H9 (cell line): ENCODE measurements at regions not wholly inside any gene's neighbourhood (a gene's known extent, or its start where the extent isn't known, plus 50 kb on each side); places are given as distances from the start of the nearest gene placed in this dataset.

Experiments used
- DNase-seq: peaks from one replicate; pipeline ENCODE4 v3.0.0-alpha.2; 2017
- H2AFZ ChIP-seq: one replicate; pipeline ENCODE4 v1.6.1; 2013; ENCODE audit warnings: mild to moderate bottlenecking, low read length, control low read depth, moderate library complexity
- H2AK5ac ChIP-seq: 2 replicates; pipeline ENCODE4 v1.6.1; 2013; ENCODE audit warnings: low read length, control low read depth, mixed read lengths; ENCODE audit not compliant: insufficient read length
- H2BK120ac ChIP-seq: one replicate; pipeline ENCODE4 v1.6.1; 2013; ENCODE audit warnings: low read depth, mild to moderate bottlenecking, low read length, control low read depth, inconsistent platforms; ENCODE audit not compliant: poor library complexity, severe bottlenecking
- H2BK12ac ChIP-seq: 2 replicates; pipeline ENCODE4 v1.6.1; 2013; ENCODE audit warnings: low read length, control low read depth, mixed read lengths, low read depth; ENCODE audit not compliant: insufficient read length
- H2BK15ac ChIP-seq: 2 replicates; pipeline ENCODE4 v1.6.1; 2013; ENCODE audit warnings: low read depth, low read length, control low read depth
- H2BK20ac ChIP-seq: one replicate; pipeline ENCODE4 v1.6.1; 2013; ENCODE audit warnings: low read depth, mild to moderate bottlenecking, low read length, control low read depth, inconsistent platforms; ENCODE audit not compliant: poor library complexity, severe bottlenecking
- H2BK5ac ChIP-seq: 2 replicates; pipeline ENCODE4 v1.6.1; 2013; ENCODE audit warnings: low read length, control low read depth, mixed read lengths; ENCODE audit not compliant: insufficient read length
- H3K14ac ChIP-seq: 2 replicates; pipeline ENCODE4 v1.6.1; 2013; ENCODE audit warnings: low read length, control low read depth; ENCODE audit not compliant: insufficient read depth
- H3K18ac ChIP-seq: 2 replicates; pipeline ENCODE4 v1.6.1; 2013; ENCODE audit warnings: low read depth, mild to moderate bottlenecking, mixed read lengths, low read length, control low read depth; ENCODE audit not compliant: insufficient read length
- H3K23ac ChIP-seq: 2 replicates; pipeline ENCODE4 v1.6.1; 2013; ENCODE audit warnings: low read length, control low read depth, mixed read lengths, low read depth; ENCODE audit not compliant: insufficient read length
- H3K23me2 ChIP-seq: 2 replicates; pipeline ENCODE4 v1.6.1; 2013; ENCODE audit warnings: low read depth, mild to moderate bottlenecking, mixed read lengths, low read length, control low read depth; ENCODE audit not compliant: insufficient read length, poor library complexity, severe bottlenecking
- H3K27ac ChIP-seq: 2 replicates; pipeline ENCODE4 v1.5.1; 2013; ENCODE audit warnings: low read length, control low read depth, mixed read lengths, low read depth; ENCODE audit not compliant: insufficient read length
- H3K27me3 ChIP-seq: 2 replicates; pipeline ENCODE4 v1.6.1; 2013; ENCODE audit warnings: low read length, control low read depth, inconsistent platforms; ENCODE audit not compliant: insufficient read depth
- H3K4ac ChIP-seq: 2 replicates; pipeline ENCODE4 v1.6.1; 2013; ENCODE audit warnings: low read depth, mild to moderate bottlenecking, control low read depth, inconsistent platforms, low read length, moderate library complexity
- H3K4me1 ChIP-seq: 2 replicates; pipeline ENCODE4 v1.6.1; 2013; ENCODE audit warnings: low read length, control low read depth, inconsistent platforms; ENCODE audit not compliant: insufficient read depth
- H3K4me2 ChIP-seq: 2 replicates; pipeline ENCODE4 v1.6.1; 2013; ENCODE audit warnings: low read length, control low read depth, mixed read lengths; ENCODE audit not compliant: insufficient read length, insufficient read depth
- H3K56ac ChIP-seq: 2 replicates; pipeline ENCODE4 v1.6.1; 2013; ENCODE audit warnings: low read depth, mild to moderate bottlenecking, mixed read lengths, low read length, control low read depth; ENCODE audit not compliant: insufficient read length
- H3K79me1 ChIP-seq: 2 replicates; pipeline ENCODE4 v1.6.1; 2013; ENCODE audit warnings: low read depth, mild to moderate bottlenecking, moderate library complexity, low read length, control low read depth, inconsistent platforms; ENCODE audit not compliant: insufficient read depth, poor library complexity, severe bottlenecking
- H3K79me2 ChIP-seq: 2 replicates; pipeline ENCODE4 v1.6.1; 2013; ENCODE audit warnings: low read length, control low read depth, inconsistent platforms; ENCODE audit not compliant: insufficient read depth
- H3K9ac ChIP-seq: 2 replicates; pipeline ENCODE4 v1.6.1; 2013; ENCODE audit warnings: low read length, control low read depth, mixed read lengths; ENCODE audit not compliant: insufficient read length; ENCODE audit errors: extremely low read depth
- H3K9me3 ChIP-seq: one replicate; pipeline ENCODE4 v1.6.1; 2013; ENCODE audit warnings: low read depth, low read length, inconsistent platforms; ENCODE audit not compliant: control insufficient read depth
- H3T11ph ChIP-seq: one replicate; pipeline ENCODE4 v1.6.1; 2013; ENCODE audit warnings: mild to moderate bottlenecking, low read length, control low read depth, inconsistent platforms
- H4K20me1 ChIP-seq: one replicate; pipeline ENCODE4 v1.6.1; 2013; ENCODE audit not compliant: control insufficient read depth, insufficient read length, insufficient read depth
- H4K5ac ChIP-seq: 2 replicates; pipeline ENCODE4 v1.6.1; 2013; ENCODE audit warnings: low read depth, mild to moderate bottlenecking, mixed read lengths, low read length, control low read depth; ENCODE audit not compliant: insufficient read length
- H4K8ac ChIP-seq: replicated peaks from 2 replicates; pipeline ENCODE4 v1.6.1; 2013; ENCODE audit warnings: low read length, control low read depth, mixed read lengths, low read depth; ENCODE audit not compliant: insufficient read length
- H4K91ac ChIP-seq: 2 replicates; pipeline ENCODE4 v1.6.1; 2013; ENCODE audit warnings: low read depth, mild to moderate bottlenecking, moderate library complexity, mixed read lengths, low read length, control low read depth; ENCODE audit not compliant: insufficient read length
- H3K27ac Mint-ChIP-seq, 3 experiments: 2 replicates in 2 of 3; 3 replicates in 1 of 3; pipeline ENCODE4 v1.8.0; 2020 to 2021; ENCODE audit warnings: mixed read lengths in 3 of 3, mild to moderate bottlenecking in 1 of 3, moderate library complexity in 1 of 3
- H3K27me3 Mint-ChIP-seq: 2 replicates; pipeline ENCODE4 v1.8.0; 2021; ENCODE audit warnings: low read depth, mild to moderate bottlenecking, moderate library complexity, mixed read lengths
- H3K36me3 Mint-ChIP-seq, 3 experiments: 2 replicates in 2 of 3; 3 replicates in 1 of 3; pipeline ENCODE4 v1.8.0; 2020 to 2021; ENCODE audit warnings: low read depth in 3 of 3, mixed read lengths in 3 of 3; ENCODE audit not compliant: insufficient read depth in 1 of 3
- H3K4me1 Mint-ChIP-seq, 2 experiments: 2 replicates each; pipeline ENCODE4 v1.8.0; 2020; ENCODE audit warnings: mixed read lengths in 2 of 2
- H3K4me3 Mint-ChIP-seq, 2 experiments: 2 replicates in 1 of 2; 3 replicates in 1 of 2; pipeline ENCODE4 v1.8.0; 2020 to 2021; ENCODE audit warnings: mild to moderate bottlenecking in 2 of 2, mixed read lengths in 2 of 2, moderate library complexity in 1 of 2
- H3K9me3 Mint-ChIP-seq, 2 experiments: 2 replicates in 1 of 2; 3 replicates in 1 of 2; pipeline ENCODE4 v1.8.0; 2020; ENCODE audit warnings: mild to moderate bottlenecking in 2 of 2, mixed read lengths in 2 of 2, moderate library complexity in 1 of 2
- CTCF ChIP-seq: fragments of 200-600 bp; sonication (generic); conservative IDR thresholded peaks from 3 replicates; pipeline ENCODE4 v1.8.0; 2021; ENCODE audit warnings: antibody characterized with exemption, mild to moderate bottlenecking

DNA sequence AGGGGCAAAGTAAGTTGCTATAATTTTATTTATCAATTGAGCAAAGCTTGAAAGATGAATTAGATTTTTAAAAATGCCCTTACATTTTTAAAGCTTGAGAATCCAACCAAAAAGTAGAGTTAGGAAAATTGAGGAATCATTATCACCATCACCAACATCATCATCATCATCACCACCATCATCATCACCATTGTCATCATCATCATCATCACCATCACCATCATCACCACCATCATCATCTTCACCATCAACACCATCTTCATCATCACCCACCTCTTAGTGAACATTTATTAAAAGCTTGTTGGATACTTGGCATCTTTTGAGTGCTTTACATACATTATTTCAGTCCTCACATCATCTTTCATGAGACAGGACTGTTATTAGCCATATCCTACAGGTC lies 504.4 kb upstream of the TNP1 start:
- Mint-ChIP-seq H3K27ac (no peak overlapping the region), H3K4me3 (no peak overlapping the region), H3K36me3 (no peaks in the 10 kb centered on the region), H3K4me1 (no peaks in the 10 kb centered on the region), H3K9me3 (no peaks in the 10 kb centered on the region; a peak in 1 of 5 replicates), H3K27me3 (peaks cover 37% of the 10 kb centered on the region)
- H4K20me1 ChIP-seq, result no peaks in the 10 kb centered on the region
- no peak for DNase-seq
- no peak overlapping the region for H2BK15ac ChIP-seq
- no peaks in the 10 kb centered on the region for H3K4me1 ChIP-seq
- no peaks in the 10 kb centered on the region for H3K23me2 ChIP-seq
- H3K27me3 ChIP-seq, result peaks cover 2% of the 10 kb centered on the region
- no peak overlapping the region for H3K4me2 ChIP-seq
- no peak overlapping the region for H3K9ac ChIP-seq
- no peak overlapping the region for H3K27ac ChIP-seq
- no peak overlapping the region for H3K18ac ChIP-seq
- H3K79me1 ChIP-seq, result no peaks in the 10 kb centered on the region
- H3T11ph ChIP-seq, result no peak overlapping the region
- no peak overlapping the region for H2BK120ac ChIP-seq
- H3K79me2 ChIP-seq, result no peaks in the 10 kb centered on the region
- H3K9me3 ChIP-seq, result no peaks in the 10 kb centered on the region
- H3K4ac ChIP-seq, result no peak overlapping the region
- H4K5ac ChIP-seq, result no peak overlapping the region
- no peak overlapping the region for H3K14ac ChIP-seq
- TF ChIP-seq CTCF, result no peak
- no peak overlapping the region for H3K56ac ChIP-seq
- H4K8ac ChIP-seq, result no peak overlapping the region
- H2AK5ac ChIP-seq, result no peak overlapping the region
- H2BK12ac ChIP-seq, result no peak overlapping the region
- no peak overlapping the region for H3K23ac ChIP-seq
- H4K91ac ChIP-seq, result no peak overlapping the region
- H2BK20ac ChIP-seq, result no peak overlapping the region
- H2AFZ ChIP-seq, result no peak overlapping the region
- H2BK5ac ChIP-seq, result no peak overlapping the region
